Limb (tissue), 2 donors: ENCODE measurements at regions not wholly inside any gene's neighbourhood (a gene's known extent, or its start where the extent isn't known, plus 50 kb on each side); places are given as distances from the start of the nearest gene placed in this dataset.
A peak's percentile ranks its signal among the peaks of the same experiment; 100 is the strongest.
"Not testable (repeated sequence)": the region's sequence is repeated elsewhere in the genome, so short reads cannot be mapped to it uniquely, and the experiment has no call there.

Experiments
- DNase-seq, 2 donors: peaks; one replicate each; pipeline ENCODE4 v3.0.0-alpha.2; 2016; ENCODE audit errors: extremely low spot score in 2 of 2

GRCh38 chr6:139905404-139906052, 531.1 kb upstream of the CITED2 start:
- peak in 1 of 2 donors; percentile 63 for DNase-seq

DNA sequence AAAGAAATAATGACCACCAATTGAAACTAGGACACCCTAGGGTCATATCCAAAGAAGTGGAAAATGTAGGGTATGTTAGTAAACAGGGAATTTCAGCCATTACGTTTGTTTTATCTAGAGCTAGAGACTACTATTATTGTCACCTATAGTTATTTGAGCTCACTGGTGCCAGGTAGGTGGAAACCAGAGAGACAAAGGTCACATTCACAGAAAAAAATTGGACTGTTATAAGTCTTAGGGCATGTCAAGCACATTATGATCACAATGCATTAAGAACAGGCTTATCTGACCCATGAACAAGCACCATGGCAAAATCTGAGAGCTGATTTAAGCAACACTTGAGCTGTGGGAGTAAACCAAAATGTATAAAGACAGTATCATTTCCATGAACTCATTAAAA, 530.1 kb upstream of the CITED2 start:
- no peak for DNase-seq

DNA sequence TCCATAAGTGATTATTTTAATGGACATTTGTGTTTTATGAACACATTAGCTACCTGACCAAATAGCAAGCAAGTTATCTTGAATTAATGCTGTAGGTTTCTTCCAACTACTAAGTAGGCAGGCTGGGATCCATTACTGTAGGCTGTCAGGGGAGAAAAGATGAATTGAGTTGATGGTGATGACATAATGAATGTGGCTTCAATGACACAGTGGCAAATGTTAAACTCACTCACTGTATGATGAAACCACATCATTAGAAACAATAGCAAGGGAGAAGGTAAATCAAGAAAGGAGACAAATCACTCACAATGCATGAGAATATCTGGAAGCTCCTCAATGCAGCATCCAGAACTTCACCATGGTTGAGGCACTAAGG, 529.7 kb upstream of the CITED2 start:
- DNase-seq: no peak

GRCh38 chr6:139903411-139904157, 529.1 kb upstream of the CITED2 start:
- no peak for DNase-seq

DNA sequence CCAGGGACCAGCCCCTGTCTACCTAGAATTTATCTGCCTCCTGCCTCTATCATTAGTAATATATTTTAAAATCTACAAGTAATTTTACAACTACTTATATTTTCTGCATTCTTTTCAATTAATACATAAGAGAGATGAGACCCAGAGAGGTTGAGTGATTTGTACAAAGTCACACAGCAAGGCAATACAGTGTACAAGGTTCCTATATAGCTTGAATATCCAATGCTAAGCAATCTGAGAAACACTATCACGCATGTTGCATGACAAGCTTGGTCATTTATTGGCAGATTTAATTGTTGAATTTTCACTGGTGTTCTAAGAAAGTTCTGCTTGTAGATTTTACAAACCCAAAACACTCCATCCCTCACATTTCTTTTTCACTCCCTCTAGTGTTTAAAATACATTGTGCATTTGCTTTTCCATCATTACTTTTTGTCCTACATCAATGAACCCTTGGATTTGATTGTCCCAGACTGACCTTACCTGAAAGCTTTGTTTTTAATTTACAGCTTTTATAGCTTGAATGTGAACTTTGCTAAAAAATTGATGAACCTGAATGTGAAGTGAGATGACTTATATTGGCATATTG, 520.9 kb upstream of the CITED2 start:
- DNase-seq: no peak

GRCh38 chr6:139894271-139894670, 519.8 kb upstream of the CITED2 start:
- DNase-seq: no peak

- no peak for DNase-seq
Measured at GRCh38 chr6:139891471-139891870, 517.0 kb upstream of the CITED2 start.

- peak; percentile 14 to 30 for DNase-seq
Measured at GRCh38 chr6:139888681-139889122, 514.3 kb upstream of the CITED2 start.

DNA sequence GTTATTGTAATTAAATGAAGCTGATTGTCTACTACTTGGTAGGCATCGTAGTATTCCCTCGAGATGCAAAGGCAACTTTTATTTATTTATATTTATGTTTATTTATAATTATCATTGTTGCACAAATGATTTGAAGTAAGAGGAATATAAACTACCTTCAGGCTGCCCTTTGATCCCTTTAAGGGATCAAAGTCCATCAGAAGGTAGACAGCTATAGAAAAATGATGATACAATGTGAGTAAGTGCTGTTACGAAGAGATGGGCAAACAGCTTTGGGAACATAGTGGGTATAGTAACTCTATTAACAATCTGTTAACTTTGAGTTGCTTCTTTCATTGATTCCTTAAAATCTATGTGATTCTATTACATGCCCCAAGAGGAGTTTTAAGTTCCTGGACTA, 512.8 kb upstream of the CITED2 start:
- DNase-seq: no peak

GRCh38 chr6:139886396-139886795, 511.9 kb upstream of the CITED2 start:
- DNase-seq: no peak

DNA sequence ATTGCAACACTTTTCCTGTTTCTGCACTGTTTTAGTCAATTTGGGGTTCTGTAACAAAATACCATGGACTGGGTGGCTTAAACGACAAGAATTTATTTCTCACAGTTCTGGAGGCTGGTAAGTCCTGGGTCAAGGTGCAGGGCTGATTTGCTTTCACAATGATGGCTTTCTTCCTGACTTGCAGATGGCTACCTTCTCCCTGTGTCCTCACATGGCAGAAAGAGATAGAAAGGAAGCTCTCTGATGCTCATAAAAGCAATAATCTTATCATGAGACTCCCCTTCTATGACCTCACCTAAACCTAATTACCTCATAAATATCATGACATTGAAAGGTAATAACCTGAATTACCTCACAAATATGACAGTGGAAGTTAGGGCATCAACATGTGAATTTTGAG, 511.5 kb upstream of the CITED2 start:
- DNase-seq: no peak

DNA sequence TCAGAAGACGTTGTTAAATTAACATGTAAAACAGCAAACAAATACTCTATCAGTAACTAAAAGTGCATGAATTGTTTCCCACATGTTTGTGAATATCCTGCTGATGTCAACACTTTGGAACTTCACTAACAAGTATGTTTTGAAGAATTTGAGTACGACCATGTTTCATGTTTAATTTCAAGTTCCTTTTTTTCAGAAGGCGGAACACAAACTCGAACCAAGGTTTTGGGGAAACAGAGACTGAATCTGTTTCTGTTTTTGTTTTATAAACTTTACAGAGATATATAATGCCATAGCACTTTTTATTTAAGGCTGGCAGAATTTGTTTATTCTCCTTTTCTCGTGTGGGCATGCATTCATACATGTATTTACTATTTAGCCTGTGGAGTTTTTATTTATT, 509.3 kb upstream of the CITED2 start:
- no peak for DNase-seq

- peak in 1 of 2 donors; percentile 47 for DNase-seq
Measured at GRCh38 chr6:139882977-139883728, 508.7 kb upstream of the CITED2 start.

GRCh38 chr6:139882234-139882633, 507.8 kb upstream of the CITED2 start:
- DNase-seq: no peak

- DNase-seq: peak in 1 of 2 donors; percentile 37
Measured at GRCh38 chr6:139881728-139882211, 507.3 kb upstream of the CITED2 start.

DNA sequence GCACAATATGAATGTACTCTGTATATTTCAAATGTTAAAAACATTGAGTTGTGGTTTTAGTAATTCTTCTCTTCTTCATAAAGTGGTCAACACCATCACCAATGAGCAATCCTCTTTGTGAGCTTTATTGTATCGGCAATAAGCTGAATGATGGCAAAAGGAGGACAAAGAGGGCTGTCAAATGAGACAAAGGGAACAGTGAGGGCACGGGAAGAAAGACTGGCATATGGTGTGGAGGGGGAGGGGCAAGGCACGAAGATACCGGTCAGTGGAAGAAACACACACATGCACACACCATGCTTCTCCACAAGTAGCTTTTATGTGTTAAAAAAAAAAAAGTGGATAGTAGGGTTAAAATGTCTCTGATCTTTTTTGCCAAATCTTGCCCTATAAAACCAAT, 506.8 kb upstream of the CITED2 start:
- no peak for DNase-seq

DNA sequence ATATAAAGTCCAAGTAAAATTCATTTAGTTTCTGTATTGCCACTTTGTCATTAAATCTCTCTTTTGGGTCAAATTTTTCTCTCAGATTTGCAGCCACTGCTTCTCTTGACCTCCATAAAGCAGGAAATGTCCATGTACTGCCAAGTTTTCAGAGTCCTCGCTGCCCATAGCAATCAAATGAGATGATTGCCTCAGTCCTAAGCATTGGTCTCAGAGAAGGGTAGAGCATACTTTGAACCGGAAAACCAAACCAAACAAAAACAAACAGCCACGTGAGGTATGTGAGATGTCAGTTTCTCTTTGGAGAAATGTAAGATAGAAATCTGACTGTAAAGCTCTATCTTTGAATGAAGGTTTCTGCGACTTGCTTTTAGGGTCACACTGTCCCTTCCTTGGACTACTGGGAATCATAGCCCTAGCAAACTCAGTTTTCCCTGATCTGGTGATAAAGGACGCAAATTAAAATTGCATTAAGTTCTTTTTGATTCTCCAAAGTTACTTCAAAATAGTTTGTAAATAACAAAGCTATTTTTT, 505.4 kb upstream of the CITED2 start:
- no peak for DNase-seq

GRCh38 chr6:139879241-139879640, 504.8 kb upstream of the CITED2 start:
- DNase-seq: not testable (repeated sequence)

GRCh38 chr6:139877828-139878405, 503.5 kb upstream of the CITED2 start:
- DNase-seq: no peak

DNA sequence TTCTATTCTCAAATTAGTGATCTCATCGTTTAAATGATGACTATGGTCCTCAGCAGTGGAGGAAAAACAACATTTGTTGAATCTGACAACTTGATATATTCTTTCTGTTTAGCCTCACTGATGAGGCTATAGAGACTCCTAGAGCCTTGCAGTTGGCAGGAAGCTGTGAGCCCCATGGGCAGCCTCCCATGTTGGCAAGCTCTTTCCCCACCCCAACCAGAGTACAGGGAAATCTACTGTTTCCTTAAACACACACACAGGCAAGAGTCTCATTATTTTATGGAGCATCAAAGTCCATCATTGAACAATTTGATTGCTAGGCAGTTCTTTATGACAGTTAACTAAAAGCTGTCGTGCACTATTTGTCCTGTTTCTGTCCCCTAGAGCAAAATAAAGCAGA, 498.2 kb upstream of the CITED2 start:
- no peak for DNase-seq

DNA sequence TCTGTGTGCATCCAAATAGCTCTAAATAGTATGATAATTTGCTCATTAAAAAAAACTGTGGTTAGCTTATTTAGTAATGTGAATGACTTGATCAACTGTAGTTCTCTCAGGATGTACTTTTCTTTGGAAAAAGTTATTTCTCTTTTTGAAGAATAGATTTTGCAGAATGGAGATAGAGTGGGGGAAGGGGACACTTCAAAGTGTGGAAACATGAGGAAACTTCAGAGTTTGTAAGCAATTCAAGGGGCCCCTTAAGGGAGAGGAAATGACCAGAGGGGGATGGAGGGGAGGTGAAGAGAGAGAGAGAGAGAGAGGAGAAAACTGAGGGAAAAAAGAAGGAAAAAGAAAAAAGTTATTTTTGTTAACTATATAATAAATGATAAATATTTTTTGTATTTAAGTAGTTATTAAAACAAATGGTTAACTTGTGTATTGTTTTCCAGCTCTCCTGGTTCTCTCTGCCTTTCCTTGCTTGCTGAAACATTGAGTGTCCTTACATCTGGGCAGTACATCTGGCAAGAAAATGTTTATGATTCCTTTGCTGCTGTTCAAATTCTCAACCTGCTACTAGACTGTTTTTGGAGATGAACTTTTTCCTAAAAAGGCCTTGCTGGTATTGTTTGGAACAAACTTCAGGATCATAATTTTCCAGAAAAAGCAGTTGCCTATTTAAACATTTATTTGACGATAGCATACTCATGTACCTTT, 497.5 kb upstream of the CITED2 start:
- no peak for DNase-seq
